Skeletal muscle satellite cell (primary cell): ENCODE measurements at regions not wholly inside any gene's neighbourhood (a gene's known extent, or its start where the extent isn't known, plus 50 kb on each side); places are given as distances from the start of the nearest gene placed in this dataset.

Experiments
- H3K27me3 ChIP-seq: 2 replicates; pipeline ENCODE4 v1.7.0; 2013; ENCODE audit warnings: low read length; ENCODE audit not compliant: control insufficient read depth, insufficient read depth
- H3K36me3 ChIP-seq: 2 replicates; pipeline ENCODE4 v1.7.0; 2013; ENCODE audit warnings: mild to moderate bottlenecking, control low read depth, low read length; ENCODE audit not compliant: insufficient read depth
- H3K4me1 ChIP-seq: 2 replicates; pipeline ENCODE4 v1.7.0; 2013; ENCODE audit warnings: low read length; ENCODE audit not compliant: control insufficient read depth, insufficient read depth
- H3K4me2 ChIP-seq: 2 replicates; pipeline ENCODE4 v1.7.0; 2013; ENCODE audit warnings: mild to moderate bottlenecking, low read length
- H3K4me3 ChIP-seq: 2 replicates; pipeline ENCODE4 v1.7.0; 2013; ENCODE audit warnings: low read length
- H3K9ac ChIP-seq: 2 replicates; pipeline ENCODE4 v1.7.0; 2013; ENCODE audit warnings: mild to moderate bottlenecking, low read depth, low read length, moderate library complexity
- H3K9me3 ChIP-seq: replicated peaks from 2 replicates; pipeline ENCODE4 v1.7.0; 2013; ENCODE audit warnings: mild to moderate bottlenecking, control low read depth, low read length

DNA sequence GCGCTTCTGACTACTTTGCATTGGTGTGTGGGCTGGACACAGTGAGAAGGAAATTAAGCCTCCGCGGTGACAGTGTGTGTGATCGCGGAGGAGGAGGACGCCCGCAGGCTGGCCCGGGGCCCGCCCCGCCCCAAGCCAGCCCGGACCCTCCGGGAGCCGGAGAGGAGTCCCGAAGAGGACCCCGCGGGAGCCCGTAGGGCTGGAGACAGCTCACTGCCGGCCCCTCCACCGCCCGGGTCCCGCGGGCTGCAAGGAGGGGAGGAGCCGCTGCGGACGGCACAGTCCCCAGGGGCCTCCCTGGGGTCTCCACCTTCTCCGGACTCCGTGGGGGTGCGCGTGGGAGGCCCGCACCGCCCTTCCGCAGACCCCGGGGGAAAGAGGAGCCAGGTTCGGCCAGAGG lies 146.4 kb upstream of the ERCC6L2 start:
- Histone ChIP-seq H3K36me3 (no peaks in the 10 kb centered on the region), H3K9ac (no peak overlapping the region), H3K4me2 (no peak overlapping the region), H3K27me3 (peaks cover 18% of the 10 kb centered on the region), H3K9me3 (peaks cover 4% of the 10 kb centered on the region), H3K4me3 (no peak overlapping the region), H3K4me1 (no peaks in the 10 kb centered on the region)

DNA sequence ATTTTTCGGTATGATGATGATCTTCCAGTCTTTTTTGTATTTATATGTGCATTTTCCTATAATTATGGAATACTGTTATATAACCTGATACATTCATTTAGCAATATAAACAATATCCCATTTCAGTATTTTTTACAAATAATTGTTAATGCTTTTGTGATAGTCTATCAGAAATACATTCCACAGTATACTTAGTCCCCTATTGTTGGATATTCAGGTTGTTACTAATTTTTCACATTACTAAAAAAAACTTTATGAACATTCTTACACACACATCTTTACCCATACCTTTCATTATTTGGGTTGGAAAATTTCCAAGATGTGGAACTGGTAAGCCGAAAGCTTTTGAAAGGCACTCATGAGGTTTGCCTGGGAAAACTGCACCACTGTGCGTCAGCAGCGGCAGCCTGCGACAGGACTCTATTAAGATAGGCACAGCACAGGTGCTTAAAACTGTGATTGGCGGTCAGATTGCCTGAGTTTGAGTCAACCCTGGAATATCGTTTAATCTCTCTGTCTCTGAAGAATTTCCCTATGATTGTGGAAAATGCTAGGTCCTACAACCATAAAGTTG lies 147.5 kb upstream of the ERCC6L2 start:
- Histone ChIP-seq H3K4me3 (no peak overlapping the region), H3K36me3 (no peaks in the 10 kb centered on the region), H3K27me3 (peaks cover 16% of the 10 kb centered on the region), H3K4me2 (no peak overlapping the region), H3K9me3 (peaks cover 4% of the 10 kb centered on the region), H3K4me1 (no peaks in the 10 kb centered on the region), H3K9ac (no peak overlapping the region)

GRCh38 chr9:95726756-95727155 lies 148.7 kb upstream of the ERCC6L2 start:
- peaks cover 19% of the 10 kb centered on the region for H3K27me3 ChIP-seq
- no peak overlapping the region for H3K9ac ChIP-seq
- H3K36me3 ChIP-seq, result no peaks in the 10 kb centered on the region
- H3K4me2 ChIP-seq, result no peak overlapping the region
- no peaks in the 10 kb centered on the region for H3K4me1 ChIP-seq
- H3K9me3 ChIP-seq, result peaks cover 4% of the 10 kb centered on the region
- no peak overlapping the region for H3K4me3 ChIP-seq

DNA sequence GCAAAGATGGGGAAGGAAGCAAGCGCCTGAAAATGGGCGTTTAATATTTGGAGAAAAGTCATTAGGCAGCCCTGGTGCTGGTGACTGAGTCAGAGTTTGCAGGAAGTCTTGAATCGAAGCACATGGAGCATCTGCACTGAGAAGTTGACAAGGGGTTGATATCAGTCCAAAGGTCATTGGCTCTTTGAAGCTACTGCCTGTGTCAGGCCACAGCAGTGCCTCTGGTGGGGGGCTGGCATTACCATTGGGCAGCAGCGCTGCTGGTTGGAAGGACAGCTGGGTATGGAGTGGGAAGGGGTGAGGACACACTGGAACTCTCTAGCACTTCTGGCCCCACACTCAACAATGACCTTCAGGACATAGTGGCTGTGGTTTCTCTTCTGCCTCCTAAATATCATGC lies 150.4 kb upstream of the ERCC6L2 start:
- H3K9ac ChIP-seq, result no peak overlapping the region
- peaks cover 4% of the 10 kb centered on the region for H3K9me3 ChIP-seq
- H3K4me3 ChIP-seq, result no peak overlapping the region
- H3K36me3 ChIP-seq, result no peaks in the 10 kb centered on the region
- no peak overlapping the region for H3K4me2 ChIP-seq
- H3K27me3 ChIP-seq, result peaks cover 27% of the 10 kb centered on the region
- H3K4me1 ChIP-seq, result no peaks in the 10 kb centered on the region

- no peak overlapping the region for H3K9ac ChIP-seq
- no peaks in the 10 kb centered on the region for H3K4me1 ChIP-seq
- H3K4me3 ChIP-seq, result no peak overlapping the region
- H3K36me3 ChIP-seq, result no peaks in the 10 kb centered on the region
- peaks cover 27% of the 10 kb centered on the region for H3K27me3 ChIP-seq
- H3K9me3 ChIP-seq, result no peaks in the 10 kb centered on the region
- H3K4me2 ChIP-seq, result no peak overlapping the region
Measured at GRCh38 chr9:95724253-95724991, 151.1 kb upstream of the ERCC6L2 start.

DNA sequence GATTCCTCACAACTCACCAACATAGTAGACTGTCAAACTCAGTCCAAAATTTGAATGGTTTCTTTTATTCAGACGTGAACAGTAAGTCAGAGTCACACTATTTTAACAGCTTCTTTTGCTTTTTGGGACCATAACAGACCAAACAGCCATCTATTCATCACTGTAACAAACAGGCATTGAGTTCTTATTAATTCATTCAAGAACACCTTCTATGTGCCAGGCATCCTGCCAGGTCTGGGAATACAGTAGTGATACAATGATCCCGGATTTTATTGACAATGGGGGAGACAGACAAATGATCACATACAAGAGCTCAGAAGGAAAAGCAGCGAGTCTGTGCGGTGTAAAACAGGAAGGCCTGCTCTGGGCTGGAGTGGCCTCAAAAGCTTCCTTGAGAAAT lies 153.3 kb upstream of the ERCC6L2 start:
- Histone ChIP-seq H3K4me3 (no peak overlapping the region), H3K9me3 (no peaks in the 10 kb centered on the region), H3K4me2 (no peak overlapping the region), H3K36me3 (no peaks in the 10 kb centered on the region), H3K4me1 (no peaks in the 10 kb centered on the region), H3K27me3 (peaks cover 27% of the 10 kb centered on the region), H3K9ac (no peak overlapping the region)

- no peak overlapping the region for H3K9ac ChIP-seq
- no peaks in the 10 kb centered on the region for H3K36me3 ChIP-seq
- H3K9me3 ChIP-seq, result no peaks in the 10 kb centered on the region
- no peaks in the 10 kb centered on the region for H3K4me1 ChIP-seq
- no peak overlapping the region for H3K4me3 ChIP-seq
- H3K27me3 ChIP-seq, result peaks cover 27% of the 10 kb centered on the region
- H3K4me2 ChIP-seq, result no peak overlapping the region
Measured at GRCh38 chr9:95721061-95721531, 154.4 kb upstream of the ERCC6L2 start.

DNA sequence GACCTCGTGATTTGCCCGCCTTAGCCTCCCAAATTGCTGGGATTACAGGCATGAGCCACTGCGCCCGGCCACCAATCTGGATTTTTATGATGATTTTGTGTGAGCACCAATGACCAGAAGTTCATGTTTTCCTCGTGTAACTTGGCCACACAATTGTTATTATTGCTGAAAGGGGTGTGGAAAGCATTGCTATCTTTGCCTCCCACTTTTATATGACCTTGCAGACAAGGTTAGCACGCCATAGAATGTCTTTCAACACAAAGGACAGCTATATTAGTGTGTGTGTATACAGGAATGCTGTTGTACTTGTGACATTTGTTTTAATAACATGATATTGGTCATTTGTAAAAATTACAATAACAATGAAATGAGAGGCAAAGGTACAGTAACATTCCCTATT lies 155.0 kb upstream of the ERCC6L2 start:
- no peak overlapping the region for H3K4me3 ChIP-seq
- H3K36me3 ChIP-seq, result no peaks in the 10 kb centered on the region
- H3K9ac ChIP-seq, result no peak overlapping the region
- H3K27me3 ChIP-seq, result peaks cover 24% of the 10 kb centered on the region
- H3K4me1 ChIP-seq, result no peaks in the 10 kb centered on the region
- H3K9me3 ChIP-seq, result no peaks in the 10 kb centered on the region
- no peak overlapping the region for H3K4me2 ChIP-seq

GRCh38 chr9:95719354-95719753 lies 156.1 kb upstream of the ERCC6L2 start:
- H3K9me3 ChIP-seq, result no peaks in the 10 kb centered on the region
- H3K9ac ChIP-seq, result no peak overlapping the region
- H3K4me2 ChIP-seq, result no peak overlapping the region
- H3K27me3 ChIP-seq, result peaks cover 19% of the 10 kb centered on the region
- no peaks in the 10 kb centered on the region for H3K4me1 ChIP-seq
- H3K4me3 ChIP-seq, result no peak overlapping the region
- H3K36me3 ChIP-seq, result no peaks in the 10 kb centered on the region

- H3K36me3 ChIP-seq, result no peaks in the 10 kb centered on the region
- peaks cover 17% of the 10 kb centered on the region for H3K27me3 ChIP-seq
- H3K4me1 ChIP-seq, result no peaks in the 10 kb centered on the region
- no peak overlapping the region for H3K4me3 ChIP-seq
- H3K9ac ChIP-seq, result no peak overlapping the region
- H3K4me2 ChIP-seq, result no peak overlapping the region
- H3K9me3 ChIP-seq, result no peaks in the 10 kb centered on the region
Measured at GRCh38 chr9:95718263-95718662, 157.2 kb upstream of the ERCC6L2 start.

GRCh38 chr9:95715868-95716435 lies 159.5 kb upstream of the ERCC6L2 start:
- H3K4me3 ChIP-seq, result no peak overlapping the region
- H3K9ac ChIP-seq, result no peak overlapping the region
- H3K36me3 ChIP-seq, result no peaks in the 10 kb centered on the region
- H3K4me2 ChIP-seq, result no peak overlapping the region
- H3K4me1 ChIP-seq, result no peaks in the 10 kb centered on the region
- no peaks in the 10 kb centered on the region for H3K9me3 ChIP-seq
- H3K27me3 ChIP-seq, result peaks cover 3% of the 10 kb centered on the region

DNA sequence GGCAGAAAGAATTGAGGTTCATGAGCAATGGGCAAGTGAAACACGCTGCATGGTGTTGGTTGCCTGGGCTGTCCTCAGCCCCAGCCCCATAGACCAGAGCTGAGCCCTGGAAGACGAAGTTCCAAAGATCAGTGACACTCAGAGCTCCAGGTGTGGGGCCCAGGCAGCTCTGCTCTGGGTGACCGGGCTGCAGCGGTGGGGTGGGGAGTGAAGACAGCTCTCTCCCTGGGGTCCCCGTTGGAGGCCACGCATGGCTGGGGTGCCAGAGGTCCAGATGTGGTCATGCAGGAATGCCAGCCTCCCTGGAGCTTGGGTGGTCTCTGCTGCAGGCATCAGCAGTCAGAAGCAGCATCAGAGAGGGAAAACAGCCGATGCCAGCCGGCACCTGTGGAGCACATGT lies 165.0 kb upstream of the ERCC6L2 start:
- no peaks in the 10 kb centered on the region for H3K4me1 ChIP-seq
- H3K27me3 ChIP-seq, result peaks cover 9% of the 10 kb centered on the region
- no peaks in the 10 kb centered on the region for H3K9me3 ChIP-seq
- H3K4me2 ChIP-seq, result no peak overlapping the region
- H3K4me3 ChIP-seq, result no peak overlapping the region
- H3K9ac ChIP-seq, result no peak overlapping the region
- H3K36me3 ChIP-seq, result no peaks in the 10 kb centered on the region
